Dermis blood vessel endothelial cell (primary cell): ENCODE measurements at regions not wholly inside any gene's neighbourhood (a gene's known extent, or its start where the extent isn't known, plus 50 kb on each side); places are given as distances from the start of the nearest gene placed in this dataset.
"Not testable (repeated sequence)": the region's sequence is repeated elsewhere in the genome, so short reads cannot be mapped to it uniquely, and the experiment has no call there.

Experiments used
- DNase-seq: peaks from one replicate; pipeline ENCODE4 v3.0.0; 2010

GRCh38 chr13:67410645-67411044, 180.5 kb upstream of the PCDH9 start:
- DNase-seq = no peak

- no peak for DNase-seq
Measured at GRCh38 chr13:67408798-67409197, 178.7 kb upstream of the PCDH9 start.

DNA sequence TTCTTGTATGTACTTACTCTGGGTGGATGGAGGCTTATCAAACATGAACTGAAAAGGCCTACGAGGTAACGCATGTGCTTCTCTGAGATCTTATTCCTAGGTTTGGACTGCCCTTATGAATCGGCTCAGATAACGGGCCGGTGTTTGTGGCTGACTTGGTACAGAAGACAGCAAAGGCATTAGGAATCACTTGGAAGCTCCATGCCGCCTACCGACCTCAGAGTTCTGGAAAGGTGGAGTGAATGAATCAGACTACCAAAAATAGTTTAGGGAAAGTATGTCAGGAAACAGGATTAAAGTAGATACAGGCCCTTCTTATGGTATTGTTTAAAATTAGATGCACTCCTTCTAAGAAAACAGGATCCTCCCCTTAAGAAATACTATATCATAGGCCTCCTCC, 172.4 kb upstream of the PCDH9 start:
- no peak for DNase-seq

DNA sequence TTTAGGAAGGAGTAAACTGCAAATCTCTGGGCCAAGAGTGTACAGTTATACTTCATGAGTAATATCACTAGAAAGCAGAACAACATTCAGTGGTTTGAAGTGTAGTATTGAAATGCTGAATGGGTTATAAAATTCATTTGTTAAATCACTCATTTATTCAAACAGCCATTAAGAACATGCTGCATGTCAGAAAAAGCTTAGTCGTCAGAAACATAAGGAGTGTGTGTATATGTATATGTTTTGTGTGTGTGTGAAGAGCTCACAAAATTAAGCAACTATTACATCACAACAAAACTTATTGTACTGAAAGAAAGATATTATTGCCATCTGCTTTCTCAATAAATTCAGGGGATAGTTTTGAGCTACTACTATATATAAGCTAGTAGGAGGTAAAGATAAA, 165.4 kb upstream of the PCDH9 start:
- no peak for DNase-seq

GRCh38 chr13:67392014-67392413, 161.9 kb upstream of the PCDH9 start:
- DNase-seq = no peak

GRCh38 chr13:67390462-67391086, 160.4 kb upstream of the PCDH9 start:
- no peak for DNase-seq

DNA sequence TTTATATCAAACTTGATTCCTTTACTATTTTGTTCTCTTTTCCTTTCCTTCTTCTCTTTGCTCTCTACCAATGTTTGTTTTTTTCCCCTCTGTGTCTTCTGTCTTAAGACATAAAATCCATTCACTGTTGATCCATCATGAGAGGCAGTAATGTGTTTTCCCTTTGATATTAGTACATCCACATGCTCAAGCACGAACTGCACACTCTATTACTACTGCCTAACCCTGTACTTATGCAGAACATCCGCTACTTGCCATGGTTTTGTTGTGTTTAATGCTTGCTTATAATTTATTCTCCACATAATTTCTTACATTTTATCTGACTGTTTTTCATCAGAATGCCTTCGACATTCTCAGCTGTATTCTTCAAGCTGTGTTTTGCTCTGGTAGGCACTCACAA, 159.0 kb upstream of the PCDH9 start:
- no peak for DNase-seq

DNA sequence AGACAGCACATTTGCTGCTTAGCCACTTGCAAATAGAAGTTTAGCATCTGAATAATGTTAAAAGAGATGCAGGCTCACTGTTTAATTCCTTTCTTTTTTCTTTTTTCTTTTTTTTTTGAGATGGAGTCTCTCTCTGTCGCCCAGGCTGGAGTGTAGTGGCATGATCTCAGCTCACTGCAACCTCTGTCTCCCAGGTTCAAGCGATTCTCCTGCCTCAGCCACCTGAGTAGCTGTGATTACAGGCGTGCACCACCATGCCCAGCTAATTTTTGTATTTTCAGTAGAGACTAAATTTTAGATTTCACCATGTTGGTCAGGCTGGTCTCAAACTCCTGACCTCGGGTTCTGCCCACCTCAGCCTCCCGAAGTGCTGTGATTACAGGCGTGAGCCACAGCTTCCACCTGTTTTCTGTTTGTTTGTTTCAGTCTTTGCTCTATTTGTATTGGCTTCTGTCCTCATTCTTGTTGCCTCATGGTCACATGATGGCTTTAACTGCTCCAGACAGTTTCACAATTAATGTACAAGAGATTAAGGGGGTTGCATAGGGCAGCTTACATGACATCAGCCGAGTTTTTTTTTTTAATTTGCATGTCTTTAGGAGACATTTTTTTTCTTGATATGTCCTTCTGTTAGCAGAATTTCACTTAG, 153.1 kb upstream of the PCDH9 start:
- DNase-seq = not testable (repeated sequence)

GRCh38 chr13:67377919-67378318, 147.8 kb upstream of the PCDH9 start:
- no peak for DNase-seq

- DNase-seq = no peak
Measured at GRCh38 chr13:67374391-67374790, 144.3 kb upstream of the PCDH9 start.

GRCh38 chr13:67372868-67373464, 142.8 kb upstream of the PCDH9 start:
- DNase-seq = no peak

GRCh38 chr13:67369895-67370660, 139.9 kb upstream of the PCDH9 start:
- no peak for DNase-seq

DNA sequence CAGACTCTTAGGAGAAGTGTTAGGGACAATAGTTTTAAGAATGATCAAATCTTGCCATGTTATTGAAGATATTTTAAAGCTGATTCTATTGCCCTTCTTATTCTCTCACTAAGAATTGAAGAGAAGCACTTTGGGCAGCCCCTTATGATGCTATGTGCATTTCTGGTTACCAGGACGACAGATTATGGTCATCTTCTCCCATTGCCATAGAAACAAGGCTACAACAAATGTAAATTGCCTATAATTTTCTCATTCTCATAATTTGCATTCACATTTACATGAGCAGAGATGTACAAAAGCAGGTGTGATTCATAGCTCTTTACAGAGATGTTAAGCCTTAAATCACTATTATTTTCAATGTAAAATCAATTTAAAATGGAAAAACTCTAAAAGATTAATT, 137.3 kb upstream of the PCDH9 start:
- no peak for DNase-seq

GRCh38 chr13:67366533-67366932, 136.4 kb upstream of the PCDH9 start:
- DNase-seq = no peak

- DNase-seq = no peak
Measured at GRCh38 chr13:67355812-67356476, 125.8 kb upstream of the PCDH9 start.

GRCh38 chr13:67353941-67354340, 123.8 kb upstream of the PCDH9 start:
- DNase-seq = no peak

DNA sequence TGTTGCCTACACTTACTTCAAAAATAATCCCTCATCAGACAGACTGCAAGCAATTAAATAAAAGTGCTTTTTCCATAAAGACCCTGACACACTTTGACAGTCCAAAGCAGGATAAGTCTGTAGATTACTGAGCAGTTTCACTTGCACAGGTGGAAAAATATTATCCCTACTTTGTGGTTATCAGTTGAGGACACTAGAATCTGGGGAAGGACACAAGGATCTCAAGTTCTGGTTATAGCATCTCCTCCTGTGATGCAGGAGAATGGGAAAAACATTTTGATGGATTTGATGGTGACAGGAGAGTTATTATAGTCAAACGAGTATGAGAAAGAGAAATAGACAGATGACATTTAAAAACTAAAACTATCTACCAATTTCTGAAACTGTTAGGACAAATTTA, 122.9 kb upstream of the PCDH9 start:
- no peak for DNase-seq

DNA sequence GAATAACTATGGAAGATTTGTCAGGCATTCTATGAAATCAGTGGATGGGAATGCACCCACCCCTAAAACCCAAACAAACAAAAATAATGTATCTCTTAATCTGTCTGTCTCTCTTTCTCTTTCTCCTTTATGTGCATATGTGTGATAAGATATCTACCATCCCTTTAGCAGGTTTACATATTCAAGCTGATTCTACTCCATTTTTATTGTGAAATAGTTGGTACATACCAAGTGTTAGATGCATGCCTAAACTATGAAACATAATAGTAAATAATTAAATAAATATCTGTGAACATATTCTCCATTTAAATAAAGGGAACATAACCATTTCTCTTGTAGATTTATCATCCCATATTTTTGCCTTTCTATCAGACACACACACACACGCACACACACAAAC, 121.8 kb upstream of the PCDH9 start:
- DNase-seq = no peak

GRCh38 chr13:67351114-67351513, 121.0 kb upstream of the PCDH9 start:
- DNase-seq = no peak

DNA sequence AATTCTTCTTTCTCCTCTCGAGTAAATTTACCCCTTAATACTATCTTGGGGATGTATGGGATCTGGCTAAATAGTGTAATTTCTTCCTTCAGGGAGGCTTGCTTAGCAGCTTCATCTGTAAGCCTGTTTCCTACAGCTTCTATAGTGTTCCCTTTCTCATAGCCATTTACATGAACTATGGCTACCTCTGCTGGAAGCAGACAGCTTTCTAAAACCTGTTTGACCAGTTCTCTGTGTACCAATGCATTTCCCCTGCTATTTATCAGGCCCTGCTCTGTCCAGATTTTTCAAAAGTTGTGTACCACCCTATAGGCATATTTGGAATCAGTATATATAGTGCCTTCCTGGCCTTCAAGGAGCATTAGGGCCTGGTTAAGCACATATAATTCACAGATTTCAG, 113.6 kb upstream of the PCDH9 start:
- no peak for DNase-seq

DNA sequence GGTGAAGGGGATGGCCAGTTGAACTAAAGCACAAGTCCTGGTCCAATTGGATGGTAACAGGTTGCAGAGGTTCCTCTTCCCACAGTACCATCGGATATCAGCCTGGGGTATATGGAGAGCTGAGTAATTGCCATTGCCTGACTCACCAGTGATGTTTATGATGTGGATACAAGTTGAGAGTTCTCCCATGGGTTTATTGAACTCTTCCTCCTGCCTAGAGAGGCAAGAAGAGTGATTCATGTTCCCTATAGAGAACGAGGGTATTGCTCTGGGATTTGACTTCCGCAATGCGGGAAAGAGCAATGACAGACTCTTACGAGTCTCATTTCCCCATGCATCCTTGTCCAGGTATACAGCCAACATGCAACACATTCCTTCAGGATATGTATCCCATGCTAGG, 111.3 kb upstream of the PCDH9 start:
- no peak for DNase-seq

DNA sequence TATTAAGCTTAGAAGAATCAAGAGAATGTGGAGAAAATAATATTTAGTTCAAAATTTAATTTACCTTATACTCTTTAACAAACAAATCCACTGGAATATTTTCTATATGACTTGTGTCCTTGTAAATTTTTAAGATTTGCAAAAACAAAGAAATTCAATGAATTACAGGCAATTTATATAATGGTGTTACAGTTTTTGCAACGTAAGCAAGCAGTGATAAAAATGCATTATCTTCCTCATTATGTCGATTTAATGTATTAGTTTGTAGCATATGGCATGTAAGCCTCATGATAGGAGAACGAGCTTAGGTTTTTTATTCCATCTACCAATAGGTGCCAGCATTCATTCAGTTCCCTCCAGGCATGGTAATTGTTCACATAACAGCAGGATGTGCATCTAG, 100.0 kb upstream of the PCDH9 start:
- no peak for DNase-seq

- DNase-seq = no peak
Measured at GRCh38 chr13:67328895-67329294, 98.8 kb upstream of the PCDH9 start.
